ENCODE measurements at regions not wholly inside any gene's neighbourhood (a gene's known extent, or its start where the extent isn't known, plus 50 kb on each side); places are given as distances from the start of the nearest gene placed in this dataset.

DNA sequence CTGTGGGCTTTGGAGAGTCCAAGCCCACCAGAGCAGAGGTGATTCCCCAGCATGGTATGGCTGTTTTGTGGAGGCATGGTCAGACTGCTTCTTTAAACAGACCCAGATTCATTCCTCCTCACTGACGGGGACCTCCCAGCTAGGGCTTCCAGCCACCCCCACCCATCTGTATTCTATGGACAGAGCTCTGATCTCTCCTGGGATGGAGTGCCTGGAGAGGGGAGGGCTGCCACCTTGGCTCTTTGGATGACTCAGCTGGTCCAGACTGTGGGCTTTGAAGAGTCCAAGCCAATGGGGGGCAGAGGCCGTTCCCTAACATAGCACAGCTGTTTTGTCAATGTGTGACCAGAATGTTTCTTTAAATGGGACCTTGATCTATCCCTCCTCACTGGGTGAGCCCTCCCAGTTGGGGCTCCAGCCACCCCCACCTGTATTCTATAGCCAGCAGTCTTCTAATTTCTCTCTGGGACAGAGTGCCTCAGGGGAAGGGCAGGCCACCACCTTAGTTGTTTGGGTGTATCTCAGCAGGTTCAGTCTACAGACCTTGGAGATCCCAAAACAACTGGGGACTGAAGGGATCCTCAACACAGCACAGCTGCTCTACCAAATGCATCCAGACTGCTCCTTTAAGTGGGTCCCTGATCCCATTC is 122.0 kb upstream of the OSTN start:
- POLR2A ChIA-PET, result no interaction called here
- DNase-seq (ENCODE audit: low read depth), result no peak
- CTCF ChIA-PET, result interaction anchor here (0.9 kb wide), 1 partner anchor 17 kb away, joined by 3 read pairs; no protein-coding TSS in a partner anchor
- no peaks in the 10 kb centered on the region for H3K27me3 ChIP-seq (ENCODE audit: control insufficient read depth, insufficient read depth, low read length)
- H3K4me3 ChIP-seq (ENCODE audit: low read depth, low read length), result no peak overlapping the region
- no peaks in the 10 kb centered on the region for H3K36me3 ChIP-seq (ENCODE audit: control insufficient read depth, insufficient read depth, low read length)
- TF ChIP-seq, protein P1, sequence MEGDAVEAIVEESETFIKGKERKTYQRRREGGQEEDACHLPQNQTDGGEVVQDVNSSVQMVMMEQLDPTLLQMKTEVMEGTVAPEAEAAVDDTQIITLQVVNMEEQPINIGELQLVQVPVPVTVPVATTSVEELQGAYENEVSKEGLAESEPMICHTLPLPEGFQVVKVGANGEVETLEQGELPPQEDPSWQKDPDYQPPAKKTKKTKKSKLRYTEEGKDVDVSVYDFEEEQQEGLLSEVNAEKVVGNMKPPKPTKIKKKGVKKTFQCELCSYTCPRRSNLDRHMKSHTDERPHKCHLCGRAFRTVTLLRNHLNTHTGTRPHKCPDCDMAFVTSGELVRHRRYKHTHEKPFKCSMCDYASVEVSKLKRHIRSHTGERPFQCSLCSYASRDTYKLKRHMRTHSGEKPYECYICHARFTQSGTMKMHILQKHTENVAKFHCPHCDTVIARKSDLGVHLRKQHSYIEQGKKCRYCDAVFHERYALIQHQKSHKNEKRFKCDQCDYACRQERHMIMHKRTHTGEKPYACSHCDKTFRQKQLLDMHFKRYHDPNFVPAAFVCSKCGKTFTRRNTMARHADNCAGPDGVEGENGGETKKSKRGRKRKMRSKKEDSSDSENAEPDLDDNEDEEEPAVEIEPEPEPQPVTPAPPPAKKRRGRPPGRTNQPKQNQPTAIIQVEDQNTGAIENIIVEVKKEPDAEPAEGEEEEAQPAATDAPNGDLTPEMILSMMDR (IDR thresholded peaks at IDR 0.05; ENCODE audit: insufficient read depth, low read depth, low read length), result no peak

DNA sequence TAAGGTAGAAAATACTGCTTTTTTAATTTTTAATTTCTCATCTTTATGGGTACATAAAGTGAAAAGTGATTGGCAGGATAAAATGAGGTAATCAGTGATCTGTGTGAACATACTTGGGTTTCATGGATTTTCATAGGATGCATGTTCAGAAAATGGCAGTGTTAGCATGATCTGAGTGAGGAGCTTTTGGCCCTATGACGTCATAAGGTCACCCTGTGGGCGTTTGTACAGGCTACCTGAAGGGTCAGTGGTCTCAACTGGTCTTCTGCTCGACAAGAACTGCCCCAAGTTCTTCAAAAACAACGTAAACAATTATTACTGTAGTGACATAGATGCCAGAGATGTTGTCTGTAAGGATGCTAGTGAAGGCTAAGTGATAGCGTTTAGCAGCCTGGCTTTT is 124.5 kb upstream of the OSTN start:
- POLR2A ChIA-PET, result no interaction called here
- CTCF ChIA-PET, result interaction anchor here (0.6 to 1.4 kb wide), 2 partner anchors 9 kb away, joined by 3 to 5 read pairs; no protein-coding TSS in a partner anchor
- Histone ChIP-seq H3K27me3 (ENCODE audit: control insufficient read depth, insufficient read depth, low read length) (no peaks in the 10 kb centered on the region), H3K36me3 (ENCODE audit: control insufficient read depth, insufficient read depth, low read length) (no peaks in the 10 kb centered on the region), H3K4me3 (ENCODE audit: low read depth, low read length) (no peak overlapping the region)
- DNase-seq (ENCODE audit: low read depth), result no peak
- TF ChIP-seq, protein P1 (IDR thresholded peaks at IDR 0.05; ENCODE audit: insufficient read depth, low read depth, low read length), result no peak

DNA sequence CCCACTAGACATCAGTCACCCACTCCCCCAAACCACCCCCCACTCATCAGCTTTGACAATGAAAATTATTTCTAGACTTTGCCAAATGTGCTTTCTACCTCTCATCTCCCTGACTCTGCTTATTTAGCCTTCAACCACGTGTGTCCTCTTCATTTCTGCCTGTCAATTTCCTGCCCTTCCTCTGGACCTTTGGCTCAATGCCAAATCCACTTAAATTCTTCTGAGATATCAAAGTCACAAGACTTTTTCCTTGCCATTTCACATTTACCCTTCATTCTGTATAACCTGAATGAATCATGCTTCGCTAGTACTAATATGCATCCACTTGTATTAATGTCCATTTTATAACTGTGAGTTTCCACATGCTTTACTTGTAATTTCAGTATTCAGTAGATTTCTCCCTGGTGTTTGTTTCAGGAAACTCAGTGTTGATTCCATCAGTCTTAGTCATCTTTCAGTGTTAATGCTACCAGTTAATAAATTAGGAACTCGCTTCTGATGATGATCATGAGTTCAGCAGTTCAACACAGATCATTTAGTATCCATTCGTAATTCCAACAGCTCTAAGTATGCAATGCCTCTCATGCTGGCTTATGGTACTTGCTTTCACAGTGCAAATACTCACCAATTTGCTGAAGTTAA is 128.2 kb upstream of the OSTN start:
- TF ChIP-seq, protein P1 (IDR thresholded peaks at IDR 0.05; ENCODE audit: insufficient read depth, low read depth, low read length), result no peak
- CTCF ChIA-PET, result no interaction called here
- no peaks in the 10 kb centered on the region for H3K36me3 ChIP-seq (ENCODE audit: control insufficient read depth, insufficient read depth, low read length)
- no peak for DNase-seq (ENCODE audit: low read depth)
- H3K4me3 ChIP-seq (ENCODE audit: low read depth, low read length), result no peak overlapping the region
- no peaks in the 10 kb centered on the region for H3K27me3 ChIP-seq (ENCODE audit: control insufficient read depth, insufficient read depth, low read length)
- POLR2A ChIA-PET, result no interaction called here

DNA sequence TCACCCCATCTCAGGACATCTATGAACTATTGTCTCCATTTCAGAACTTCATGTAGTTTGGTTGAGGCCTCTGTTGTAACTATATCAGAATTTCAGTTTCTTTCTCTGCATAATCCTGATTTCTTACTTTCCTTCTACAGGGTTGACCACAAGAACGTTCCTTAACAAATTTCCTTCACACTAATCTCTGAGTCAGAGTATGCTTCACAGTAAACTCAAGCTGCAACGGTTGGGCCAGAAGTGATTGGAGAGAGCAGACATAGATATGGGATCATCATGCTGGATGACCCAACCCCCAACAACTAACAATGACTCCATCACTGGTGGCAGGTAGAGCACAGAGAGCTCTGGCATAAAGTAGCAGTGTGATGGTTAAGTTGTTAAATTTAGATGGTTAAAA is 128.8 kb upstream of the OSTN start:
- TF ChIP-seq, protein P1 (IDR thresholded peaks at IDR 0.05; ENCODE audit: insufficient read depth, low read depth, low read length), result no peak
- H3K27me3 ChIP-seq (ENCODE audit: control insufficient read depth, insufficient read depth, low read length), result no peaks in the 10 kb centered on the region
- no peak overlapping the region for H3K4me3 ChIP-seq (ENCODE audit: low read depth, low read length)
- H3K36me3 ChIP-seq (ENCODE audit: control insufficient read depth, insufficient read depth, low read length), result no peaks in the 10 kb centered on the region
- DNase-seq (ENCODE audit: low read depth), result no peak
- ChIA-PET POLR2A (no interaction called here), CTCF (no interaction called here)

DNA sequence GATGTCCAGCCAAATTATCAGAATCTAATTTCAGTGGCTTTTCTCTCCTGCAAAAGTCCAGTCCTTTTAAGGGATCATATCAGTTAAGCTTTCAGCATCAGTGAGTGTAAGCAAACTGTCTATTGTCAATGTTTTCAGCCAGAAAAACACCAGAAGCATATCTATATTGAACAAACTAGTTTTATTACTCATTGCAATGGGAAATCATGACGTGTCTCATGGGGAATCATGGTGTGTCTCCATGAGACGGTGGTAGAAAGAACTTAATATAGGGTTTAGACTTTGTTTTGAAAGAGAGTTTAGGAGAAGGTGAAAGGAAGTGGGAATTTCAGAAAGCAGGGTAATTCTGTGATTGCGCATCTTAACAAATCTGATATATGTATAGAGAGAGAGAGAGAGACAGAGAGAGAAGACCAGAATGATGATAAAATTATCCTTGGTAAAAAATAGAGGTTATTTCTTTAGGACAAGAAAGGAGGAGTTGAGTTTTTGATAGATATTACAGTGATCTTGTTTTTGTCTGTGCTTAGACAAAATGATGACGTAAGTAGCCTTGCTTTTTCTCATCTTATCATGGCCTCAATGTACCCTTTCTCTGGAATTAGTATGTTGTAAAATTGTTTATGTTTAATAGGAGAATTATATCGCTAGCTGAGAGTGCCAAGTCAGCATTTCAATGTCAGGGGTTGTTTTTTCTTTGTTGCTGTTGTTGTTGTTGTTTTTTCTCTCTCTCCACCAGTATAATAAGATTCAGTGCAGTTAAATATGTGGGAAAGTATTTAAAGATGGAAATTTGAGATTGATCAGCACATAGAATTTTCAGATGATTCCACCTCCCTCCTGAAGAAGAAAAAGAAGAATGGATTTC is 129.9 kb upstream of the OSTN start:
- no peaks in the 10 kb centered on the region for H3K27me3 ChIP-seq (ENCODE audit: control insufficient read depth, insufficient read depth, low read length)
- no peak overlapping the region for H3K4me3 ChIP-seq (ENCODE audit: low read depth, low read length)
- DNase-seq (ENCODE audit: low read depth), result no peak
- POLR2A ChIA-PET, result no interaction called here
- H3K36me3 ChIP-seq (ENCODE audit: control insufficient read depth, insufficient read depth, low read length), result no peaks in the 10 kb centered on the region
- CTCF ChIA-PET, result no interaction called here
- TF ChIP-seq, protein P1 (IDR thresholded peaks at IDR 0.05; ENCODE audit: insufficient read depth, low read depth, low read length), result no peak
